HG02870 (cell line): ENCODE measurements at regions not wholly inside any gene's neighbourhood (a gene's known extent, or its start where the extent isn't known, plus 50 kb on each side); places are given as distances from the start of the nearest gene placed in this dataset.
A peak's percentile ranks its signal among the peaks of the same experiment; 100 is the strongest.

Source experiments
- ATAC-seq: cut with Tn5 transposase; IDR thresholded peaks from one replicate; pipeline ENCODE4 v1.9.1; 2021; ENCODE audit warnings: mild to moderate bottlenecking, moderate library complexity; ENCODE audit not compliant: unreplicated experiment

GRCh38 chr12:11946161-11946560, 124.6 kb upstream of the BCL2L14 start:
- ATAC-seq, result no peak

- ATAC-seq, result no peak
These were observed 123.5 kb upstream of the BCL2L14 start for GRCh38 chr12:11947213-11947612.

- no peak for ATAC-seq
These were observed 120.9 kb upstream of the BCL2L14 start for GRCh38 chr12:11949738-11950411.

- no peak for ATAC-seq
These were observed 119.5 kb upstream of the BCL2L14 start for GRCh38 chr12:11951209-11951608.

GRCh38 chr12:11953523-11953922, 117.2 kb upstream of the BCL2L14 start:
- ATAC-seq, result no peak

GRCh38 chr12:11954181-11954580, 116.6 kb upstream of the BCL2L14 start:
- no peak for ATAC-seq

GRCh38 chr12:11958221-11959091, 112.3 kb upstream of the BCL2L14 start:
- no peak for ATAC-seq

- ATAC-seq, result no peak
These were observed 111.5 kb upstream of the BCL2L14 start for GRCh38 chr12:11959117-11959823.

- no peak for ATAC-seq
These were observed 110.1 kb upstream of the BCL2L14 start for GRCh38 chr12:11960646-11961045.

- no peak for ATAC-seq
These were observed 109.1 kb upstream of the BCL2L14 start for GRCh38 chr12:11961686-11962085.

GRCh38 chr12:11962860-11963259, 107.9 kb upstream of the BCL2L14 start:
- no peak for ATAC-seq

- ATAC-seq, result no peak
These were observed 106.8 kb upstream of the BCL2L14 start for GRCh38 chr12:11963841-11964471.

GRCh38 chr12:11965258-11965910, 105.4 kb upstream of the BCL2L14 start:
- no peak for ATAC-seq

- no peak for ATAC-seq
These were observed 103.2 kb upstream of the BCL2L14 start for GRCh38 chr12:11967376-11968047.

GRCh38 chr12:11968048-11968383, 102.7 kb upstream of the BCL2L14 start:
- no peak for ATAC-seq

GRCh38 chr12:11968516-11968915, 102.2 kb upstream of the BCL2L14 start:
- ATAC-seq, result no peak

- peak; percentile 91 for ATAC-seq
These were observed 101.1 kb upstream of the BCL2L14 start for GRCh38 chr12:11969437-11970154.

- ATAC-seq, result no peak
These were observed 100.6 kb upstream of the BCL2L14 start for GRCh38 chr12:11970155-11970520.

GRCh38 chr12:11973396-11973795, 97.3 kb upstream of the BCL2L14 start:
- no peak for ATAC-seq

- no peak for ATAC-seq
These were observed 94.7 kb upstream of the BCL2L14 start for GRCh38 chr12:11976005-11976404.
